ENCODE measurements at regions not wholly inside any gene's neighbourhood (a gene's known extent, or its start where the extent isn't known, plus 50 kb on each side); places are given as distances from the start of the nearest gene placed in this dataset.

DNA sequence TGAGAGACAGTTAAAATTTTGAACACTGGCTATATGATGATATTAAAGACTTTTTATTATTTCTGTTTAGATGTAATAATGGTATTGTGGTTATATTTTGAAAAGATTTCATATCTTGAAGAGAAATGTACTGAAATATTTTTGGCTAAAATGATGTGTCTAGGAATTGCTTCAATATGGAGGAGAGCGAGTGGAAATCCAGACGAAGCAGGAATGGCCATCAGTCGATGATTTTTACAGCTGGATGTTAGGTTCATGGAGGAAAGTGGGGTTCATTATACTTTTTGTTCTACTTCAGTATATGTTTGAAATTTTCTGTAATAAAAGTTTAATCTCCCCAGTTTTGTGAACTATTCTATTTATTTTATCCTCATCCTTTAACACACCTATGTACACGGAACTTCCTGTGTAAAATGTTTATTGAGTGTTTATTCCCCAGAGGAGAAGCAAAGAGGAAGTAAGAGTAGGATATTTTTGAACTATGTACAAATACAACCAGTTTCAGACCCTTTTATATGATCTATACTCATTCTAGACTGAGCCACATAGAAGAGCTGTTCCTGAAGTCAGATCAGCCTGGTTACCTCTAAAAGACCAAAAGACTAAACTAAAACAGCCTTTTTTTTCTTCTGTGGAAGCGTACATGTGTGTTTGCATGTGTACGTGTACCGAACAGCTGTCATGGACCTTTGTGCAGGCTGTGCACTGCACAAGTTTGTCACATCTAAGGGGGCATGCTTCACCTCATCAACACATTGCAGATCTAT, 211.0 kb upstream of the NUDT4 start:
- no peak for TF ChIP-seq EZH2 (IDR thresholded peaks at IDR 0.05; ENCODE audit: low read length, unreplicated experiment)
- TF ChIP-seq, protein P1, sequence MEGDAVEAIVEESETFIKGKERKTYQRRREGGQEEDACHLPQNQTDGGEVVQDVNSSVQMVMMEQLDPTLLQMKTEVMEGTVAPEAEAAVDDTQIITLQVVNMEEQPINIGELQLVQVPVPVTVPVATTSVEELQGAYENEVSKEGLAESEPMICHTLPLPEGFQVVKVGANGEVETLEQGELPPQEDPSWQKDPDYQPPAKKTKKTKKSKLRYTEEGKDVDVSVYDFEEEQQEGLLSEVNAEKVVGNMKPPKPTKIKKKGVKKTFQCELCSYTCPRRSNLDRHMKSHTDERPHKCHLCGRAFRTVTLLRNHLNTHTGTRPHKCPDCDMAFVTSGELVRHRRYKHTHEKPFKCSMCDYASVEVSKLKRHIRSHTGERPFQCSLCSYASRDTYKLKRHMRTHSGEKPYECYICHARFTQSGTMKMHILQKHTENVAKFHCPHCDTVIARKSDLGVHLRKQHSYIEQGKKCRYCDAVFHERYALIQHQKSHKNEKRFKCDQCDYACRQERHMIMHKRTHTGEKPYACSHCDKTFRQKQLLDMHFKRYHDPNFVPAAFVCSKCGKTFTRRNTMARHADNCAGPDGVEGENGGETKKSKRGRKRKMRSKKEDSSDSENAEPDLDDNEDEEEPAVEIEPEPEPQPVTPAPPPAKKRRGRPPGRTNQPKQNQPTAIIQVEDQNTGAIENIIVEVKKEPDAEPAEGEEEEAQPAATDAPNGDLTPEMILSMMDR (conservative IDR thresholded peaks at IDR 0.05; ENCODE audit: low read depth, low read length) = no peak
- TF ChIP-seq EZH2phosphoT487 (IDR thresholded peaks at IDR 0.05; ENCODE audit: borderline replicate concordance, low read length) = no peak

Measured in PC-3 (cell line).